ENCODE measurements at regions not wholly inside any gene's neighbourhood (a gene's known extent, or its start where the extent isn't known, plus 50 kb on each side); places are given as distances from the start of the nearest gene placed in this dataset.

GRCh38 chr13:95433537-95433936 is 119.0 kb upstream of the CLDN10 start:
- Histone ChIP-seq H3K9me3 (replicated peaks; ENCODE audit: control insufficient read depth, insufficient read depth, low read length) (no peaks in the 10 kb centered on the region), H3K9me1 (replicated peaks; ENCODE audit: control insufficient read depth, extremely low read depth, insufficient read depth, low read length) (no peaks in the 10 kb centered on the region), H3K4me1 (ENCODE audit: control insufficient read depth, extremely low read depth, insufficient read depth, low read length) (no peaks in the 10 kb centered on the region), H3K9ac (replicated peaks; ENCODE audit: extremely low read depth, insufficient read depth, low read length) (no peak overlapping the region), H2AFZ (ENCODE audit: low read depth, low read length) (no peak overlapping the region), H3K79me2 (ENCODE audit: control insufficient read depth, insufficient read depth, low read length) (no peaks in the 10 kb centered on the region), H4K20me1 (replicated peaks; ENCODE audit: control insufficient read depth, extremely low read depth, insufficient read depth, low read length) (no peaks in the 10 kb centered on the region), H3K4me3 (replicated peaks in 1 of 3; ENCODE audit: insufficient read depth in 1 of 3, low read depth in 1 of 3, low read length in 3 of 3) (no peak overlapping the region), H3K4me2 (ENCODE audit: insufficient read depth, low read length) (no peak overlapping the region), H3K27ac (ENCODE audit: insufficient read depth, low read depth, low read length) (no peak overlapping the region), H3K36me3 (ENCODE audit: control insufficient read depth in 2 of 2, extremely low read depth in 1 of 2, insufficient read depth in 2 of 2, low read length in 2 of 2) (no peaks in the 10 kb centered on the region), H3K27me3 (ENCODE audit: control insufficient read depth in 2 of 2, insufficient read depth in 2 of 2, low read length in 2 of 2) (no peaks in the 10 kb centered on the region)
- intact Hi-C loops (cut with micrococcal nuclease) (no loop called here), dilution Hi-C loops (cut with MboI; ENCODE audit: extremely low pct_ligation_motif_present, low sequenced_read_pairs) (no loop called here)
- ChIA-PET CTCF (no interaction called here), POLR2A (no interaction called here)
- no peak for TF ChIP-seq JUN (IDR thresholded peaks at IDR 0.05; ENCODE audit: borderline replicate concordance, insufficient read depth, insufficient read length, low read depth)
- TF ChIP-seq, protein P1, sequence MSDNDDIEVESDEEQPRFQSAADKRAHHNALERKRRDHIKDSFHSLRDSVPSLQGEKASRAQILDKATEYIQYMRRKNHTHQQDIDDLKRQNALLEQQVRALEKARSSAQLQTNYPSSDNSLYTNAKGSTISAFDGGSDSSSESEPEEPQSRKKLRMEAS (IDR thresholded peaks at IDR 0.05; ENCODE audit: insufficient read depth, insufficient read length), result no peak
- no peak for TF ChIP-seq POLR2A (IDR thresholded peaks at IDR 0.05; ENCODE audit: low read depth, low read length)
- TF ChIP-seq FOS (IDR thresholded peaks at IDR 0.05; ENCODE audit: borderline replicate concordance, insufficient read depth, low read length), result no peak
- no peak for TF ChIP-seq GATA2 (IDR thresholded peaks at IDR 0.05; ENCODE audit: insufficient read depth, insufficient read length, low read depth, low read length)
- no peak for TF ChIP-seq EZH2 (IDR thresholded peaks at IDR 0.05; ENCODE audit: borderline replicate concordance, low read depth, low read length, severe bottlenecking)
- TF ChIP-seq, protein P2, sequence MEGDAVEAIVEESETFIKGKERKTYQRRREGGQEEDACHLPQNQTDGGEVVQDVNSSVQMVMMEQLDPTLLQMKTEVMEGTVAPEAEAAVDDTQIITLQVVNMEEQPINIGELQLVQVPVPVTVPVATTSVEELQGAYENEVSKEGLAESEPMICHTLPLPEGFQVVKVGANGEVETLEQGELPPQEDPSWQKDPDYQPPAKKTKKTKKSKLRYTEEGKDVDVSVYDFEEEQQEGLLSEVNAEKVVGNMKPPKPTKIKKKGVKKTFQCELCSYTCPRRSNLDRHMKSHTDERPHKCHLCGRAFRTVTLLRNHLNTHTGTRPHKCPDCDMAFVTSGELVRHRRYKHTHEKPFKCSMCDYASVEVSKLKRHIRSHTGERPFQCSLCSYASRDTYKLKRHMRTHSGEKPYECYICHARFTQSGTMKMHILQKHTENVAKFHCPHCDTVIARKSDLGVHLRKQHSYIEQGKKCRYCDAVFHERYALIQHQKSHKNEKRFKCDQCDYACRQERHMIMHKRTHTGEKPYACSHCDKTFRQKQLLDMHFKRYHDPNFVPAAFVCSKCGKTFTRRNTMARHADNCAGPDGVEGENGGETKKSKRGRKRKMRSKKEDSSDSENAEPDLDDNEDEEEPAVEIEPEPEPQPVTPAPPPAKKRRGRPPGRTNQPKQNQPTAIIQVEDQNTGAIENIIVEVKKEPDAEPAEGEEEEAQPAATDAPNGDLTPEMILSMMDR (IDR thresholded peaks at IDR 0.05; ENCODE audit: extremely low read depth in 1 of 2, insufficient read depth in 1 of 2, low read depth in 1 of 2, low read length in 2 of 2), result no peak
- no peak for TF ChIP-seq MYC (IDR thresholded peaks at IDR 0.05; ENCODE audit: low read depth, low read length)
- no peak for TF ChIP-seq POLR2AphosphoS5 (IDR thresholded peaks at IDR 0.05; ENCODE audit: insufficient read depth, low read depth, low read length)
- BruUV-seq (replicated peaks), result no TSS peak
- FAIRE-seq, result no peak
- no peak for DNase-seq (ENCODE audit: low read depth, low spot score)
